Sigmoid colon (tissue), 6 donors: ENCODE measurements at regions not wholly inside any gene's neighbourhood (a gene's known extent, or its start where the extent isn't known, plus 50 kb on each side); places are given as distances from the start of the nearest gene placed in this dataset.

Experiments
- DNase-seq: peaks from one replicate; pipeline ENCODE4 v3.0.0-alpha.2; 2019
- H3K27ac ChIP-seq, 4 donors: fragments of 200-600 bp; sonication (generic); one replicate each; pipeline ENCODE4 v1.5.1; 2016 to 2019; ENCODE audit warnings: mild to moderate bottlenecking in 1 of 4
- H3K27me3 ChIP-seq, 3 donors: fragments of 200-600 bp; sonication (generic); one replicate each; pipeline ENCODE4 v1.5.1; 2019; ENCODE audit warnings: mild to moderate bottlenecking in 1 of 3
- H3K36me3 ChIP-seq, 4 donors: fragments of 200-600 bp; sonication (generic); one replicate each; pipeline ENCODE4 v1.5.1; 2016 to 2019
- H3K4me1 ChIP-seq, 4 donors: fragments of 200-600 bp; sonication (generic); one replicate each; pipeline ENCODE4 v1.5.1; 2017 to 2019
- H3K4me3 ChIP-seq, 4 donors: fragments of 200-600 bp; sonication (generic); one replicate each; pipeline ENCODE4 v1.5.1; 2017 to 2019; ENCODE audit warnings: mild to moderate bottlenecking in 2 of 4, moderate library complexity in 1 of 4
- H3K9me3 ChIP-seq, 4 donors: fragments of 200-600 bp in 3 of 4; sonication (generic) in 3 of 4; one replicate each; pipeline versions ENCODE4 v1.5.1 to v1.6.1; 2013 to 2019
- CTCF ChIP-seq, 4 experiments: fragments of 450-650 bp in 3 of 4; fragments of 200-600 bp in 1 of 4; IDR thresholded peaks; one replicate each; pipeline ENCODE4 v1.5.1; 2016 to 2019; ENCODE audit warnings: antibody characterized with exemption in 4 of 4, mild to moderate bottlenecking in 3 of 4, moderate library complexity in 2 of 4
- EP300 ChIP-seq, 4 donors: sonication (generic); formaldehyde crosslinking; IDR thresholded peaks; one replicate each; pipeline ENCODE4 v1.6.1; 2017; ENCODE audit warnings: antibody characterized with exemption in 4 of 4
- POLR2A ChIP-seq, 2 donors: fragments of 450-650 bp; IDR thresholded peaks; one replicate each; pipeline ENCODE4 v1.6.1; 2016; ENCODE audit warnings: antibody characterized with exemption in 2 of 2, mild to moderate bottlenecking in 2 of 2, moderate library complexity in 2 of 2
- POLR2AphosphoS5 ChIP-seq, 4 donors: sonication (generic); formaldehyde crosslinking; IDR thresholded peaks; one replicate each; pipeline ENCODE4 v1.6.1; 2017; ENCODE audit warnings: antibody characterized with exemption in 4 of 4
- WGBS, 2 donors: extraction: QIAGEN DNeasy Blood & Tissue Kit; methylation state at CpG; one replicate each; pipeline ENCODE4 v1.1.7; 2013; 5-methylcytosine and 5-hydroxymethylcytosine counted together
- intact Hi-C: fragments of 100-400 bp; cut with DNase I; formaldehyde crosslinking; loops from one replicate; pipeline ENCODE4 v1.15.1; 2023
- donor health status: healthy with polysubstance abuse.
- donor health status: healthy.

GRCh38 chr15:47949815-47950214 is 171.0 kb upstream of the SLC24A5 start:
- Histone ChIP-seq H3K4me1 (no peaks in the 10 kb centered on the region), H3K27ac (no peak overlapping the region), H3K36me3 (no peaks in the 10 kb centered on the region), H3K4me3 (no peak overlapping the region), H3K27me3 (no peaks in the 10 kb centered on the region), H3K9me3 (no peaks in the 10 kb centered on the region)
- TF ChIP-seq CTCF (IDR thresholded peaks at IDR 0.05) (no peak), POLR2A (IDR thresholded peaks at IDR 0.05) (no peak)
- intact Hi-C loops, result no loop called here
- no peak for DNase-seq
- WGBS, 2 donors, result 84 to 92% methylated on average over 4 of the region's 4 CpGs

GRCh38 chr15:47950447-47950846 is 170.3 kb upstream of the SLC24A5 start:
- Histone ChIP-seq H3K27ac (no peak overlapping the region), H3K27me3 (no peaks in the 10 kb centered on the region), H3K4me1 (no peaks in the 10 kb centered on the region), H3K4me3 (no peak overlapping the region), H3K9me3 (no peaks in the 10 kb centered on the region), H3K36me3 (no peaks in the 10 kb centered on the region)
- no peak for DNase-seq
- WGBS, 2 donors, result 81 to 94% methylated on average over 2 of the region's 2 CpGs
- TF ChIP-seq CTCF (IDR thresholded peaks at IDR 0.05), result no peak
- TF ChIP-seq POLR2A (IDR thresholded peaks at IDR 0.05), result no peak
- no peak for TF ChIP-seq POLR2AphosphoS5 (IDR thresholded peaks at IDR 0.05)
- TF ChIP-seq EP300 (IDR thresholded peaks at IDR 0.05), result no peak
- intact Hi-C loops, result no loop called here

- WGBS, 2 donors, result 95 to 97% methylated on average over 2 of the region's 2 CpGs
- no peak for TF ChIP-seq EP300 (IDR thresholded peaks at IDR 0.05)
- no peak for TF ChIP-seq CTCF (IDR thresholded peaks at IDR 0.05)
These were observed 169.0 kb upstream of the SLC24A5 start for GRCh38 chr15:47951781-47952180.

GRCh38 chr15:47954196-47954595 is 166.6 kb upstream of the SLC24A5 start:
- Histone ChIP-seq H3K9me3 (no peaks in the 10 kb centered on the region), H3K27ac (no peak overlapping the region), H3K36me3 (no peaks in the 10 kb centered on the region), H3K4me1 (no peaks in the 10 kb centered on the region), H3K27me3 (no peaks in the 10 kb centered on the region), H3K4me3 (no peak overlapping the region)
- DNase-seq, result no peak
- intact Hi-C loops, result no loop called here
- no peak for TF ChIP-seq POLR2A (IDR thresholded peaks at IDR 0.05)
- TF ChIP-seq EP300 (IDR thresholded peaks at IDR 0.05), result no peak
- TF ChIP-seq CTCF (IDR thresholded peaks at IDR 0.05), result no peak
- TF ChIP-seq POLR2AphosphoS5 (IDR thresholded peaks at IDR 0.05), result no peak
- WGBS, 2 donors, result 78 to 80% methylated on average over 3 of the region's 3 CpGs

More at GRCh38 chr15:47951781-47952180, 169.0 kb upstream of the SLC24A5 start:
- H3K9me3 ChIP-seq, result no peaks in the 10 kb centered on the region
- intact Hi-C loops, result no loop called here
- no peaks in the 10 kb centered on the region for H3K36me3 ChIP-seq
- no peak overlapping the region for H3K4me3 ChIP-seq
- H3K4me1 ChIP-seq, result no peaks in the 10 kb centered on the region
- no peak for DNase-seq
- no peak overlapping the region for H3K27ac ChIP-seq
- no peaks in the 10 kb centered on the region for H3K27me3 ChIP-seq

- Histone ChIP-seq H3K4me3 (no peak overlapping the region), H3K27me3 (no peaks in the 10 kb centered on the region), H3K9me3 (no peaks in the 10 kb centered on the region), H3K4me1 (no peaks in the 10 kb centered on the region), H3K36me3 (no peaks in the 10 kb centered on the region), H3K27ac (no peak overlapping the region)
- 89 to 93% methylated on average over 4 of the region's 4 CpGs for WGBS, 2 donors
- DNase-seq, result no peak
- intact Hi-C loops, result no loop called here
- TF ChIP-seq POLR2A (IDR thresholded peaks at IDR 0.05) (no peak), POLR2AphosphoS5 (IDR thresholded peaks at IDR 0.05) (no peak)
These were observed 165.8 kb upstream of the SLC24A5 start for GRCh38 chr15:47955021-47955420.
